Stimulated activated CD8-positive, alpha-beta memory T cell treated with anti-CD3 and anti-CD28 coated beads, Interleukin-2, amount 100 ng/mL, for 48 hours (primary cell): ENCODE measurements at regions not wholly inside any gene's neighbourhood (a gene's known extent, or its start where the extent isn't known, plus 50 kb on each side); places are given as distances from the start of the nearest gene placed in this dataset.
A peak's percentile ranks its signal among the peaks of the same experiment; 100 is the strongest.

ENCODE experiments used
- DNase-seq, 2 donors: peaks; one replicate each; pipeline ENCODE4 v3.0.0-alpha.2; 2020; ENCODE audit warnings: low read depth in 2 of 2

DNA sequence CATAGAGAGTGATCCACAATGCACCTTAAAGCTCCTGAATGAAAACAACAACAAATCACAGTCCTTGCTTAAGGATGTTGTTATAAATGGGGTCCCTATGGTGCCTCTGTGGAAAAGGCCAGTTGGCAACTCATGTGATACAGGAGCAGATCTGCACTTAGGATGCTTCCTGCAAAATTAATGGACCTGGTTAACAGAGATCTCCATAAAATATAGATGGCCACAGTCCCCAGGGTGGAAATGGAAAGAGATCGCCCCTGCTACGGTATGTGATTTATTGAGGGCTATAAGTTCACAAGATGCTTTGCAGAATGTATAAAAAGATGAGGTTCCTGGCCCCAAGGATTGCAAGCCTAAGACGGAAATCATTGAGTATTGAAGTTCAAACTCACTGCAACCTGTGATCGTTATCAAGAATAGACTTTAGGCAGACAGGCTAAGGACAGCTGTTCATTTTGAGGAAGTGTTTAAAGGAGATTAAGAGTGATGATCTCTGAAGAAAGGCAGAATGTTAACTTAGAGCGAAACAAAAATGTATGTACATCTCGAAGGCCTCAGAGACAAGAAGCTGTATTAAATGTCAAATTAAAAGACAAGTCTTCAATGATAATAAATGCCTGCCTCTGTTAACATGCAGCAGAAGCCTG is 174.1 kb upstream of the PLPP4 start:
- no peak for DNase-seq

DNA sequence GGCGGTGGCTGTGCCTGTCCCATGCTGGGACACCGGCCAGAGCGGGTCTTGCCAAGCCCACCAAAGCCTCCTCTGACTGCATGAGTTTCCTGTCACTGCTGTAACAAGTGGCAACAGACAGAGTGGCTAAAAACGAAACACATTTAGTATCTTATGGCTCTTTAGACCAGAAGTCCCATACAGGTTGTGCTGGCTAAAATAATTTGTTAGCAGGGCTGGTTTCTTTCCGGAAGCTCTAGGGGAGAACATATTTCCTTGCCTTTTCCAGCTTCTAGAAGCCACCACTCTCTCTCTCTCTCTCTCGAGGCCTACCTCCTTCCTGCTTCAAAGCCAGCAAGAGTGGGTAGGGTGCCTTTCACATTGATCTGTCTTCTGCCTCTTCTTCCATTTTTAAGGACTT is 171.6 kb upstream of the PLPP4 start:
- DNase-seq = no peak

DNA sequence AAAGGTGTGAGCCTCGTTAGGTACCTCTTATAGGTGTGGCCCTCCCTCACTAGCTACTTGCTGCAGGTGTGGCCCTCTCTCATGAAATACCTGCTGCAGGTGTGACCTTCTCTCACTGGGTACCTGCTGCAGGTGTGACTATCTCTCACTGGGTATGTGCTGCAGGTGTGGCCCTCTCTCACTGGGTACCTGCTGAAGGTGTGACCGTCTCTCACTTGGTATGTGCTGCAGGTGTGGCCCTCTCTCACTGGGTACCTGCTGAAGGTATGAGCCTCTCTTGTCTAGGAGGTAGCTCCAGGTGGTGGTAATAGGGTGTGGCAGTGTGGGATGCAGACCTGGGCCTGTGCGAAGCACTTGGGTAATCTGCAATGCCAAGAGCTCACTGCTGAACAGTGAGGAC is 170.7 kb upstream of the PLPP4 start:
- DNase-seq = no peak

DNA sequence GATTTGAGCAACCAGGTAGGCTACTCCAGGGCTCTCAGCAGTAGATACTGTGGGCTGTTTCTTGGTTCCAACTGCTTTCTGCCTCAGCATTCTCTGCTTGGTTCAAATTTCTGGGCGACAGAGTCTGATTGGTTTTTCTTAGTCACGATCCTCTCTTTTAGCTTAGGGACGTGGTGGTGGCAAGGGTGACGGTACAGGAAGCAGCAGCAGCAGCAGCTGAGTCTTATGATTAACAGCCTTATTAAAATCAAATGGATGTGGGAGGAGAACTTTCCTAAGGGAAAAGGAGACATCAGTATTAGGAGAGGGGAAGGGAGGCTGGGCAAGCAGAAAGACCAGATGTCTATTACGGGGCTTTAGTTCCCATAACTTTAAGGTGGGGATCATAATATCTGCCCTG is 156.5 kb upstream of the PLPP4 start:
- DNase-seq = no peak

DNA sequence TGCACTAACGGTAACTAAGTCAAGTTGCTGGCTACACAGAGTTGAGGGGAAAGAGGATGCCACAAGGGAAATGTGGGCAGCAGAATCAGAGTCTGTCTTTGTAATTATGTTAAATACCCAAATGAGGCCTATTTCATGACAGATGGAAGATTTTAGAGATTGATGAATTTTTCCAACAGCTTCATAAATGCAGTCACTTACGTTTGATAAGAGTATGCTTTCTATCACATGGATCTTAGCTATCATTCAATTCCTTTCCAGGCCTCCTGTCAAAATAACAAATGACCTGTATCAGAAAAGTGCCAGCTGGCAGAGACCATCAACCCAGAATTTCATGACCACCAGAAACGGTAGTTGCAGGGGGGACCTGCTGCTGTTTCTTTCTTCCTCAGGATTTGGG is 148.4 kb upstream of the PLPP4 start:
- no peak for DNase-seq

DNA sequence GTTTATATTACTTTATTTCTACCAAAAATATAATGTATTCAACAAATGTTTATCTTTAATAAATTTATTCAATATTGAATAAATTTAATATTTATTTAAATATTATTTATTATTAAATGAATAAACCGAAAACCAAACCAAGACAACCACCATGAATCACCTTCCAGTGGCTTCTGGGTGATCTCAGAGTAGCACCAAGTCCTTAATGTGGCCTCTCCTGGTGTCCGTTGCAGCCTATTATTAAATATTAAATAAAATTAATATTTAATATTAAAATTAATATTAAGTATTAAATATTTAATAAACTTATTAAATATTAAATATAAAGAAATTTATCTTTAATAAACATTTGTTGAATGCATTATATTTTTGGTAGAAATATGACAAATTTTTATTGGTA is 143.3 kb upstream of the PLPP4 start:
- DNase-seq = no peak

DNA sequence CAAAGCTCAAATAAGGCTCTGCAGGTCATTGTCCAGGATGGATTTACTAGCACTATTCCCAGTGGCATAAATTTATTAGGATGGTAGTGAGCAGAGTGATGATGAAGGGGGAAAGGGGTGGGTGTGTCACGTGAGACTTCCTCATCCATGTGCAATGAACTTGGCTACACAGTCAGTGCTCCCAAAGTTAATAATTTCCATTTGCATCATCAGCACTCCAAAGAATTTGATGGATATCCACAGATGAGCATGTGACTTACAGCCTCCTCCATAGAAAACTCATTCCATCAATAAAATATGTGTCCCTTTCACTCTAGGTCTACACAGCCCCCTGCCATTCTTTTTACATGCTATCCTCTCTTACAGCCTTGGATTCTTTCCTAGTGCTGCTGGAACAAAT is 142.6 kb upstream of the PLPP4 start:
- no peak for DNase-seq

DNA sequence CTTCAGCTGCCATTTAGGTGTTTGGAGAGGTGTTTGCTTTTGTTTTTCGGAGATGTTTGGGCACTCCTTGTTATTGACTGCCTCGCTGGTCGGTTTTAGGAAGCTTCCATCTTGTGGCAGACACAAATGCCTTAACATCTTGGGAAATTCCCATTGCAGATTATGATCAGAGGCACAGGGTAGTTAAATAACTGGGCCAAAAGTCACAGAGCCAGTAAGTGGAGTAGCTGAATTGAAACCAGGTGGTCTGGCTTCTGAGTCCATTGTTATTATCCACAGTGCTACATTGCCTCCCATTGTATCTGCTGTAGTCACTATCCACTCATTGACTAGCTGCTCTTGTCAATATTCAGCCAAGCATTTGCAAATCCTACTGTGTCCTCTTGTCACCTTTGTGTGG is 138.2 kb upstream of the PLPP4 start:
- DNase-seq = no peak

DNA sequence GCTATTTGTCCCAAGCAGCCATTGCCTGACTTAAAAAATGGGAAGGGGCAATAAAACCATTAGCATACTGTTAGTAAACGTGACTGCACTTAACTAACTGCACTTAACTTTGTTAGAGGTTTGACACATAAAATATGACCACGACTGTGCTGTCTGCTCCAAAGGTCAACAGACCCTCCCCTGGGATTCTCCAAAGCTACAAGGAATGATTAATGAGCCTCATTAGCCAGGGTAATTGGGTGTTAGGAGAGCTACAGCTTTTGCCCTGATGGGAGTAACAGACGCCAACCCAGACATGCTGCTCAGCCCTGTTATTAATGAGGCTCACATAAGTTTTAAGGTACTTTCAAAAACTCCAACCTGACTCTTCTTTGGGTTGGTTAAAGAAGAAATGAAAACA is 129.4 kb upstream of the PLPP4 start:
- DNase-seq = no peak

DNA sequence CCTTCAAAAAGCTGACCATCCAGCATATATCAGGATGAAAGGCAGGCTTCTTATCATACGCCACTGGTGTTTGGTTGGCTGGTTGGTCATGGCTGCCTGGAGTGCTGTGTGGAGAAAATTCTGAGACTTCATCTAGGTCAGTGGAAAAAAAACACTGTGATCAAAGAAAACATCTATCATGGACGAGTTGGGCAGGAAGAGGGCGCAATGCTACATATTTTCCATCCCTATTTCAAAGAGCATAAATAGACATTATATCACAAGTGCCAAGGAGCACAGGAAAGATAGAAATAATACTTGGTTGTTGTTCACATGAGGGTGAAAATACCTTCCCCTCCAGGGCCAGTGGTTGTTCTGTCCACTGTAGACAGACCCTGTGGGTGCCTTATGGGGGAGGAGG is 128.4 kb upstream of the PLPP4 start:
- DNase-seq = no peak

DNA sequence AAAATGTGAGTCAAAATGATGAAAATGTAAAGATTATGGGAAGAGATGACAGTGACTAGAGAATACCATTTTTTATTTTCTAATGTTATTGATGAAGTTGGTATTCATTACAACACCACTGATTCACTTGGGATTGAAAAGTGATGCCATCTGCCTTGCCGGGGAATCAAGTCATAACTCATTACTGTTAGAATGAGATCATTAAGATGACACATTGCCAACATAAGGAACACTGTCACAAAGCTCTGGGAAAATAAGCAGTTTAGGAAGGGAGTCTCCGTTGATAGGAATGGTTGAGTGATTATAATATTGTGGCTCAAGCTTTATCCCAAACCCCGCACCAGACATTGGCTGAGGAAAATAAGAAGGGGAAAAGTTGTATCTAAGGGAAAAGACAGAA is 121.5 kb upstream of the PLPP4 start:
- no peak for DNase-seq

DNA sequence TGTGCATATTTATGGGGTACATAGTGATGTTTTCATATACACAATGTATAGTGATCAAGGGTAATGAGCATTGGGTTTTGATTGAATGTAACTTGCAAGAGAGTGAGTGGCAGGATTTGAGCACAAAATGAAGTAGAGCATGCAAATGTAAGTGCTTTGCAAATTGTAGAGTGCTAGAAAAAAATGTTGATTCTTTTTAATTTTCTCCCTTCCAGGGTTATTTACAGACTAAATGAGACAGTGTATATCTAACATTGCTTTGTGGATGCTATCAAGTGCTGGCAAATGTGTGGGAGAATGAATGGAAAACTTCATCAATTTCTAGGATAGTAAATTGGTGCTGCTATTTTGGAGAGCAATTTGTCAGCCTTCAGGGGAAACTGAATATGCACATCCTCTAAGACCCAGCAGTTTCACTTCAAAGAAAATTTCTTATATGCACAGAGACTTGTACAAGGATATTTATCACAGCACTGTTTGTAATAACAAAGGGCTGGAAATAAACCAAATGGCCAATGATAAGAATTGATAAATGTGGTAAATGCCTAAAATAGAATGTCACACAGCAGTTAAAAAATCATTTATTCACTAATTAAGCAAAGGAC is 120.6 kb upstream of the PLPP4 start:
- DNase-seq = no peak

DNA sequence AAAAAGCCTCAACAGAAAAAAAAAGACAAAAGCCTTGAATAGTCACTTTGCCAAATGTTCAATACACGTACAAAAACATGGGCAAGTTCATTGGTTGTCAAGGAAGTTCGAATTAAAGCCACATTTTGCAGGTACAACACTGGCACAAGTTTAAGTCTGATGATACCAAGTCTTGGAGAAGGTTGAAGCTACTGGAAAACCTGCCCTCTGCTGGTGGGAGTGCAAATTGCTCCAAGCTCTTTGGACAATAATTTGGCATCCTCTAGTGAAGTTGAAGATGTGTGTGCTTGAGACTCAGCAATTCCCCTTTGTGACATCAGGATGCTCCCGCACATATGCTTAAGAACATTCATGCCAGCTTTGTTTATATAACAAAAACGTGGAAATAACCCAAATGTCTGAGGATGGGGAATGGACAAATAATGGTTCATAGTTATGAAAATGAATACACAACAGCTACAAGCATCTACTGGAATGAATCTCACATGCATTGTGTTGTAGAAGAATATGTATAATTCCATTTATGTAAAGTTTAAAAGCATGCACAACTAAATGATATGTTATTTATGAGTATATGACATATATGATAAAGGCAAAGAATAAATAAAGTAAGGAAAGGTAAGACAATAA is 120.0 kb upstream of the PLPP4 start:
- peak; percentile 28 to 30 for DNase-seq

DNA sequence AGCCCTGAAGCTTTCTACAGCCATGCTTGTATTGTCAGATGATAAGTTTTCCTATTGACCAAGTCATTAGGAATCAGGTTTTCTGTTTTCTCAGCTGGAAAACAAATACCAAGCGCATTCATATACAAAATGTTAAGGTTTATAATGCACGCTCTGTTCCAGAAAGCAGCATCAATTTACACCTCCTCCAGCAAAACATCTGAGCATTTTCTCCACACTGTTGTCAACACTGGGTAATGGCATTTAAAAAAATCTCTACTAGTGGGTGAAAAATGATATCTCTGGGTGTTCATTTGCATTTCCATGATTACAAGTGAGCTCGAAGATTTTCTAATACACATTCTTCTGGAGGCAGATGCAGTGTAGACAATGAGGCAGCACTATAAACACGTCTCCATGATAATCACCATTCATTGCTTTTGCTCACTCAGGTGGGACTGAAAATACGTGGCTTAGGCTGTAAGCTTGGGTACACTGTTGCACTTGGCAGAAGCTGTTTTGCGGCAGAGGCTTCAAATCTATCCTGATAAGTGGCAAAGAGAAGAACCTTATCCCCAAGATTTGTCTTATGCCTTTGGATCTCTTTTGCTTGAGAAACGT is 114.8 kb upstream of the PLPP4 start:
- DNase-seq = no peak

DNA sequence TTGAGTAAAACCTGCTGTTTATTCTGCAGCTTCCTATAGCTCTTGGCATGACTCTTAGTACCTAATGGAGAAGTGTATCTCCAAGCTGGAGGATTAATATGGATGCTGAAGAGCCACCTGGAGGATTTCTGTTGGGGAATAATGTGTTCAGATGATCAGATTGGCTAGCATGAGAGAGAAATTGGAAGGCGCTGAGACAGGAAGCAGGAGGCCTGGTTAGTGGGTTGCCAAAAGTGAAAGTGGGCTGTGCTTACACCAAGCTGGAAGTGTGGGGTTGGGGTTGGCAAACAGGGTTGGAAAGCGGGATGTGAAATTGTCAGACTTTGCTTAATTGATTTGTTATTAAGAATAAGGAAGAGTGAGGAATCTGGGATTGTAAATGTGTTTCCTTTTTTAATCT is 111.8 kb upstream of the PLPP4 start:
- no peak for DNase-seq

DNA sequence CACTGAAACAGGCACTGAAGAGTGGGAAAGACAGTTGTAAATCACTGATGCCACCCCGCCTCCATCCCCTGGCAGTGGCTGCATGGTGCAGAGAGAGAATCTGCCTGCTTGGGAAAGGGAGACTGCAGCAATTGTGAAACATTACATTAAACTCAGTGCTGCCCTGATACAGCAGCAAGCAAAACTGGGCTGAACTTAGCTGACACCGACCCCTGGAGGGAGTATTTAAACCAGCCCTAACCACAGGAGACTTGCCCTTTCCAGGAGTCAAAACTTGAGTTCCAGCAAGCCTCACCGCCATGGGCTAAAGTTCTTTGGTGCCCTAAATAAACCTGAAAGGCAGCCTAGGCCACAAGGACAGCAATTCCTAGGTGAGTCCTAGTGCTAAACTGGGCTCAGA is 109.4 kb upstream of the PLPP4 start:
- DNase-seq = no peak

DNA sequence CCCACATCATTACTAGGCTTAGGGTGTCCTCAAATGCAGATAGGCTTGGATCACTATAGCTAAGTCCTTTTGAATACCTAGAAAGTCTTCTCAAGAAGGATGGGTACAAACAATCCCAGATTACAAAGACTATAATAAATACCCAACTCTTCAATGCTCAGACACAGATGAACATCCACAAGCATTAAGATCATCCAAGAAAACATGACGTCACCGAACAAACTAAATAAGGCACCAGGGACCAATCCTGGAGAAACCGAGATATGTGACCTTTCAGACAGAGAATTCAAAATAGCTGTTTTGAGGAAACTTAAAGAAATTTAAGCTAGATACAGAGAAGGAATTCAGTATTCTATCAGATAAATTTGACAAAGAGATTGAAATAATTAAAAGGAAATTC is 108.0 kb upstream of the PLPP4 start:
- DNase-seq = no peak

DNA sequence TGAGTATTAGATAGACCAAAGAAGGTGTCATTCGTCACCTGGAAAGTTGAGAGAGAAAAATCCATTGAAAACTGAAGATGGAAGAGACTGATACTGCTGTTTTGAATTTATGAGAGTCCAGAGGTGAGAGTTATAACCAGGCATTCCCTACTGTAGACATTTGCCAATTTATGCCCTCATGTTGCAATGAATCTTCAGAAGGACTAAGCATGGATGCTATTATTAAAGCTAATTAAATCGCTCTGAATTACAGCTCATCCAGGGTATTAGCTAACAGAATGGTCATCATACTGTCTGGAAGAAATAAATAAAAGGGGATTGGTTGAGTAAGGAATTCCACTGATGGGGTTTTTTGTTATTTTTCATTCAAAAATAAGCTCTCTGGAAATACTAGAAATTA is 101.6 kb upstream of the PLPP4 start:
- no peak for DNase-seq

DNA sequence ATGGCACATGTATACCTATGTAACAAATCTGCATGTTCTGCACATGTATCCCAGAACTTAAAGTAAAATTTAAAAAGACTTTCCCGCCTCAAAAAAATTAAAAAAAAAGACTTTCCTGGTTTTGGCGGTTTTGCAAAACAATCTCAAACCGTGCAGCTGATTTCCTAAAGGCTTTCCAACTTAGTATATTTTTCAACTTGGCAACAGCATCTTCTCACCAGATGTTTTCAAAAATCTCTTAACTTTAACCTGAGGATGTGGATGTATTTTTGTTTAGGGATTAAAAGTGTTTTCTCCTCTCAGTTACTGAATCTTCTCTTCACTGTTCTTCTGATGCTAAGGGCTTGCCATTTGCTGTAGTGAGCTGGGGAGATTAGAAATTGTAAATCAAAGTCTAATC is 96.5 kb upstream of the PLPP4 start:
- DNase-seq = no peak

DNA sequence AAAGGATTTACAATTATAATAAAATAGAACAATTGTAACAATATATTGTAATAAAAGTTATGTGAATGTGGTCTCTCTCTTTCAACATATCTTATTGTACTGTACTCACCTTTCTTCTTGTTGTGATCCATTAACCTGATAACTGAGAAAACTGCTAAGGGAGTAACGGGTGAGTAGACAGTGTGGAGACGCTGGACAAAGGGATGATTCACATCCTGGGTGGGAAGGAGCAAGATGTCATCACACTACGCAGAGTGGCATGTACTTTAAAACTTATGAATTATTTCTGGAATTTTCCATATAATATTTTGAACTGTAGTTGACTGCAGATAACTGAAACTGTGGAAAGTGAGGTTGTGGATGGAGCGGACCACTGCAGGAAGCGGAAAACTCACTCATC is 91.2 kb upstream of the PLPP4 start:
- DNase-seq = no peak

DNA sequence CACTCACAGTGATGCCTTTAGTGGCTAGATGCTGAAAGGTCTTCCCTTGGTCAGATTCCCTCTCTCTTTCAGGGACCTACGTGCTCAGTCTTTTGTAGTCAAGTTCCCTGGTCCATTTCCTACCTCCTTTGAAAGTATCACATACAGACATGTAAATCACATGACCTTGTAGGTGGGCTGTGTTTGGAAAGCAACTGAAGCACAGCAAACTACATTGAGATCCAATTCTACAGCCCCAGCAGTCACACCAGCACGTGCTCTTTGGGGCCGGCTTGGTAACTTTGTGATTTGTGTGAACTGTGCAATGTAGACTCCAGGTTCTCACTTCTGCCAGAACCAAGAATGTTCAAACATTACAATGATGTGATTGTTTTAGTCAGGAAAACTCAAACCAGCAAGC is 89.7 kb upstream of the PLPP4 start:
- DNase-seq = no peak

DNA sequence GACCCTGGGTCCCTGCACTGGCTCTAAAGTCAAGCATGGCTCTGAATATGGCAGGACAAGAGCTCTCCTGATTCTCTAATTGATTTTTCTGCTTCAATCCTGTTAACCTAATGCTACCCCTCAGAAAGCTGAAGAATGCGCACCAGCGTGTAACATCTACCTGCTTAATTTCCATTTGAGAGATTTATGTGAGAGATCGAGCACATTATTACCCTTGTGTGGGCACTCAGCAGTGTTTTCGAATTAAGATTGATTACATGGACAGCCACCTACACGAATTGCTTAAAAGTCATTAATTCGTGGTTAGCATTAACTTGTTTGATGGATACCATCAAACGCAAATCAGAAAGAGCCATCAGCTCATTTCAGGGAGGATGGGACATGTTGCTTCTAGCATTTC is 88.7 kb upstream of the PLPP4 start:
- no peak for DNase-seq

DNA sequence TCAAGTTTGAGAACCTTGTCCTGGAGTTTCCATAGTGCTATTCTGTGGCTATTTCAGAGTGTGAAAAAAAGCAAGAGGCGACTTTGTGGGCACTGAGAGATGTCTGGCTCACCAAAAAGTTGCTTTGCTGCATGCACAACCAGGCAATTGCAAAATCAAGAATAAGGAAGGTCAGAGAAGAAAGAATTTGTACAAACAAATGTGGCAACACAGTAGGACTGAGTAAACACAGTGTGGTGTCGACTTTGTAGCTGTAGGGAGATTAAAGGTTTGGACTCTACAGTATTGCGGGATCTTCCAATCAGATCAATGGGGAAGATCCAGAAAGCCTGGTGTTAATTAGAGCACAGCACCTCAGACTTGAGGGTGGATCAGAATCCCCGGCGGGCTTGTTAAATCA is 88.1 kb upstream of the PLPP4 start:
- DNase-seq = no peak
